Vagina (tissue), 2 donors: ENCODE measurements at regions not wholly inside any gene's neighbourhood (a gene's known extent, or its start where the extent isn't known, plus 50 kb on each side); places are given as distances from the start of the nearest gene placed in this dataset.

Source experiments
- CTCF ChIP-seq, 3 experiments: fragments of 450-650 bp in 2 of 3; fragments of 200-600 bp in 1 of 3; sonication (generic) in 1 of 3; IDR thresholded peaks; one replicate each; pipeline ENCODE4 v1.5.1; 2017 to 2019; ENCODE audit warnings: antibody characterized with exemption in 3 of 3, mild to moderate bottlenecking in 2 of 3, moderate library complexity in 2 of 3
- POLR2A ChIP-seq, 2 donors: fragments of 450-650 bp; IDR thresholded peaks; one replicate each; pipeline ENCODE4 v1.6.1; 2017; ENCODE audit warnings: antibody characterized with exemption in 2 of 2, mild to moderate bottlenecking in 2 of 2, moderate library complexity in 2 of 2
- POLR2AphosphoS5 ChIP-seq, 2 donors: sonication (generic); formaldehyde crosslinking; IDR thresholded peaks; one replicate each; pipeline ENCODE4 v1.9.0; 2017; ENCODE audit warnings: antibody characterized with exemption in 2 of 2, mild to moderate bottlenecking in 2 of 2, low read depth in 1 of 2; ENCODE audit not compliant: insufficient read depth in 1 of 2

GRCh38 chr6:1254326-1254725 lies 57.6 kb upstream of the FOXQ1 start:
- TF ChIP-seq CTCF (IDR thresholded peaks at IDR 0.05) (no peak), POLR2A (IDR thresholded peaks at IDR 0.05) (no peak), POLR2AphosphoS5 (IDR thresholded peaks at IDR 0.05; ENCODE audit: insufficient read depth in 1 of 2, low read depth in 1 of 2) (no peak)
